ENCODE measurements at regions not wholly inside any gene's neighbourhood (a gene's known extent, or its start where the extent isn't known, plus 50 kb on each side); places are given as distances from the start of the nearest gene placed in this dataset.

DNA sequence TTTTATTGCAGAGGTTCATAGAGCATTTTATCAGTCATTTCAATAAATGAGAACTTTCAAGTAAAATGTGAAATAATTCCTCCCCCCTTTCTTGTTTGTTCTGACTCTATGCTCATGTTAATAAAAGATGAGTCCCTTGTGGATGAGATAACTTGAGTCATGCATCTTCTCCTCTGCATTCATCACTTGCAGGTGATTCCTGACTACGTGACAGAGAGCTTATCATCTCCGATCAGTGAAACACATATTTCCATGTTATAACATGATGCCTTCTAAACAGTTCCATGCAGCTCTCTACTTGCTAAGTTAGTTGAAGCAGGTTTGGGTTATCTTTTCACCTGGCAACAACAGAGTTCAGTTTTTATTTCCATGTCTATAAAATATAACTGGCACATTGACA lies 160.1 kb upstream of the ANKRD50 start:
- peak overlapping the region; percentile 63 for H2BK120ac ChIP-seq (replicated peaks; ENCODE audit: low read depth, low read length)
- H3K36me3 ChIP-seq (ENCODE audit: control insufficient read depth in 2 of 4, insufficient read depth in 4 of 4, low read length in 3 of 4), result peaks cover 0 to 6% (median 2%) of the 10 kb centered on the region in 4 experiments; a peak in 2 of 8 replicates
- H4K91ac ChIP-seq (replicated peaks; ENCODE audit: insufficient read length, low read length), result peak overlapping the region; percentile 45
- H3K14ac ChIP-seq (ENCODE audit: insufficient read length), result no peak overlapping the region
- H3K79me2 ChIP-seq (ENCODE audit: control insufficient read depth in 1 of 2, insufficient read depth in 2 of 2, low read length in 2 of 2), result no peaks in the 10 kb centered on the region
- no peak overlapping the region for H3K4me2 ChIP-seq (ENCODE audit: insufficient read depth in 1 of 2, low read depth in 2 of 2, low read length in 2 of 2)
- TF ChIP-seq CTBP2 (IDR thresholded peaks at IDR 0.05; ENCODE audit: borderline replicate concordance, insufficient read depth, insufficient read length, low read length) (no peak), TEAD4 (IDR thresholded peaks at IDR 0.05; ENCODE audit: low read depth, low read length) (no peak)
- TF ChIP-seq, protein P1, sequence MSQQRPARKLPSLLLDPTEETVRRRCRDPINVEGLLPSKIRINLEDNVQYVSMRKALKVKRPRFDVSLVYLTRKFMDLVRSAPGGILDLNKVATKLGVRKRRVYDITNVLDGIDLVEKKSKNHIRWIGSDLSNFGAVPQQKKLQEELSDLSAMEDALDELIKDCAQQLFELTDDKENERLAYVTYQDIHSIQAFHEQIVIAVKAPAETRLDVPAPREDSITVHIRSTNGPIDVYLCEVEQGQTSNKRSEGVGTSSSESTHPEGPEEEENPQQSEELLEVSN (IDR thresholded peaks at IDR 0.05), result no peak
- no peak overlapping the region for H3K9ac ChIP-seq (replicated peaks in 1 of 4; ENCODE audit: extremely low read depth in 1 of 4, low read depth in 3 of 4, low read length in 3 of 4)
- ChIA-PET POLR2A (ENCODE audit: partially characterized antibody) (no interaction called here), CTCF (ENCODE audit: partially characterized antibody) (no interaction called here)
- peaks cover 0 to 11% (median 8%) of the 10 kb centered on the region in 4 experiments; a peak in 5 of 7 replicates for H3K4me1 ChIP-seq (replicated peaks in 1 of 4; ENCODE audit: control insufficient read depth in 3 of 4, insufficient read depth in 4 of 4, low read length in 3 of 4)
- 81% methylated on average over 2 of the region's 2 CpGs; no CpG with 5 or more reads in 1 of the 2 experiments for WGBS, 2 experiments (ENCODE audit: extremely low coverage in 1 of 2, insufficient coverage in 1 of 2, insufficient read length in 1 of 2, insufficient replicate concordance in 2 of 2, low coverage in 1 of 2, low lambda C conversion rate in 2 of 2, missing lambda C conversion rate in 1 of 2)
- DNase-seq (ENCODE audit: low read depth in 1 of 2, low spot score in 2 of 2) (no peak), FAIRE-seq (no peak)
- H2BK5ac ChIP-seq (ENCODE audit: low read depth, low read length), result 0 out of 2 replicates have a peak overlapping the region, but pooled peaks have one; percentile 20
- peak overlapping the region; percentile 99 for H2BK20ac ChIP-seq (ENCODE audit: low read length)
- H4K5ac ChIP-seq (ENCODE audit: insufficient read length, low read depth, low read length), result no peak overlapping the region
- no peak overlapping the region for H3K18ac ChIP-seq (ENCODE audit: extremely low read depth, low read length)
- H3K4ac ChIP-seq (replicated peaks; ENCODE audit: insufficient read length, low read depth, low read length), result no peak overlapping the region
- H2BK12ac ChIP-seq (ENCODE audit: low read depth, low read length), result peak overlapping the region; percentile 45
- H4K20me1 ChIP-seq (replicated peaks in 1 of 2; ENCODE audit: control insufficient read depth in 1 of 2, insufficient read depth in 2 of 2, low read length in 2 of 2), result no peaks in the 10 kb centered on the region
- no peak overlapping the region for H3K4me3 ChIP-seq (ENCODE audit: extremely low read depth in 1 of 4, insufficient read depth in 2 of 4, low read depth in 3 of 4, low read length in 4 of 4)
- H2AFZ ChIP-seq (ENCODE audit: low read length), result no peak overlapping the region
- H3K27ac ChIP-seq (ENCODE audit: low read depth, low read length), result no peak overlapping the region
- H2AK5ac ChIP-seq (ENCODE audit: low read depth, low read length), result no peak overlapping the region
- 0 out of 2 replicates have a peak overlapping the region, but pooled peaks have one; percentile 92 for H2BK15ac ChIP-seq (ENCODE audit: low read length)
- no peaks in the 10 kb centered on the region for H3K23me2 ChIP-seq (ENCODE audit: low read depth, low read length)
- no peak overlapping the region for H4K8ac ChIP-seq (ENCODE audit: extremely low read depth, insufficient read depth, low read length)
- H3K9me3 ChIP-seq (ENCODE audit: insufficient read depth in 2 of 2, low read depth in 1 of 2, low read length in 1 of 2), result peaks cover 8 to 10% of the 10 kb centered on the region in 2 experiments; a peak in 3 of 4 replicates
- no peaks in the 10 kb centered on the region for H3K79me1 ChIP-seq (ENCODE audit: low read depth, low read length)
- H3K23ac ChIP-seq (ENCODE audit: insufficient read length), result no peak overlapping the region
- H3K56ac ChIP-seq (replicated peaks; ENCODE audit: insufficient read length, low read depth, low read length), result no peak overlapping the region
- 0 out of 7 replicates have a peak, but pooled peaks cover 0 to 1% (median 0%) of the 10 kb centered on the region in 4 experiments for H3K27me3 ChIP-seq (replicated peaks in 1 of 4; ENCODE audit: control insufficient read depth in 3 of 4, extremely low read depth in 1 of 4, insufficient read depth in 3 of 4, low read length in 3 of 4)

All from H1 (cell line).